Upper lobe of left lung (tissue), 4 donors: ENCODE measurements at regions not wholly inside any gene's neighbourhood (a gene's known extent, or its start where the extent isn't known, plus 50 kb on each side); places are given as distances from the start of the nearest gene placed in this dataset.

ENCODE experiments used
- POLR2A ChIP-seq, 4 donors: fragments of 450-650 bp; IDR thresholded peaks; one replicate each; pipeline ENCODE4 v1.5.1; 2016 to 2017; ENCODE audit warnings: antibody characterized with exemption in 4 of 4, mild to moderate bottlenecking in 2 of 4
- POLR2AphosphoS5 ChIP-seq, 2 donors: sonication (generic); formaldehyde crosslinking; IDR thresholded peaks; one replicate each; pipeline ENCODE4 v1.5.1; 2017; ENCODE audit warnings: antibody characterized with exemption in 2 of 2
- TF ChIP-seq, protein P1 (sequence below), 6 experiments: fragments of 450-650 bp in 4 of 6; fragments of 200-600 bp in 2 of 6; sonication (generic) in 2 of 6; IDR thresholded peaks; one replicate each; pipeline ENCODE4 v1.5.1; 2016 to 2019; ENCODE audit warnings: antibody characterized with exemption in 6 of 6

DNA sequence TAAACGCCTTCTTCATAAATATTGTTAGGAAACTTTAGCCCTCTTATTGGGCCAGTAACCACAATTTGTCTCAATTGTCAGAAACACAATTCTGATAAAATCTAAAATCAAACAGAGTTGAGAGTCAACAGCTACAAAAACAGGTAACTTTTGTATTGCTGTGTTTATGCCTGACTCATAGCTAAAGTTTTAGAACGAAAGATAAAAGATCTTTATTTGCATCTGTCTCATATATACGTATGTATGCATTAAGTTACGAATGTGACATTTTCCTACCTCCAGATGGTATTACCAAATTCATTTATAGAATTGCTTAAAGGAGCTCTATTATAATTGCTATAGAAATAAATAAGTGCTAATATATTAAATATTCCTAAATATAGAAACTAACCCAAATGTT is 887.9 kb upstream of the NDST4 start:
- TF ChIP-seq, protein P1, sequence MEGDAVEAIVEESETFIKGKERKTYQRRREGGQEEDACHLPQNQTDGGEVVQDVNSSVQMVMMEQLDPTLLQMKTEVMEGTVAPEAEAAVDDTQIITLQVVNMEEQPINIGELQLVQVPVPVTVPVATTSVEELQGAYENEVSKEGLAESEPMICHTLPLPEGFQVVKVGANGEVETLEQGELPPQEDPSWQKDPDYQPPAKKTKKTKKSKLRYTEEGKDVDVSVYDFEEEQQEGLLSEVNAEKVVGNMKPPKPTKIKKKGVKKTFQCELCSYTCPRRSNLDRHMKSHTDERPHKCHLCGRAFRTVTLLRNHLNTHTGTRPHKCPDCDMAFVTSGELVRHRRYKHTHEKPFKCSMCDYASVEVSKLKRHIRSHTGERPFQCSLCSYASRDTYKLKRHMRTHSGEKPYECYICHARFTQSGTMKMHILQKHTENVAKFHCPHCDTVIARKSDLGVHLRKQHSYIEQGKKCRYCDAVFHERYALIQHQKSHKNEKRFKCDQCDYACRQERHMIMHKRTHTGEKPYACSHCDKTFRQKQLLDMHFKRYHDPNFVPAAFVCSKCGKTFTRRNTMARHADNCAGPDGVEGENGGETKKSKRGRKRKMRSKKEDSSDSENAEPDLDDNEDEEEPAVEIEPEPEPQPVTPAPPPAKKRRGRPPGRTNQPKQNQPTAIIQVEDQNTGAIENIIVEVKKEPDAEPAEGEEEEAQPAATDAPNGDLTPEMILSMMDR (IDR thresholded peaks at IDR 0.05), result no peak
- TF ChIP-seq POLR2A (IDR thresholded peaks at IDR 0.05) (no peak), POLR2AphosphoS5 (IDR thresholded peaks at IDR 0.05) (no peak)
